HPDE6-E6E7 (cell line): ENCODE measurements at regions not wholly inside any gene's neighbourhood (a gene's known extent, or its start where the extent isn't known, plus 50 kb on each side); places are given as distances from the start of the nearest gene placed in this dataset.

Source experiments
- DNase-seq: peaks from one replicate; pipeline ENCODE4 v3.0.0; 2011; ENCODE audit warnings: missing footprints; ENCODE audit errors: extremely low spot score

DNA sequence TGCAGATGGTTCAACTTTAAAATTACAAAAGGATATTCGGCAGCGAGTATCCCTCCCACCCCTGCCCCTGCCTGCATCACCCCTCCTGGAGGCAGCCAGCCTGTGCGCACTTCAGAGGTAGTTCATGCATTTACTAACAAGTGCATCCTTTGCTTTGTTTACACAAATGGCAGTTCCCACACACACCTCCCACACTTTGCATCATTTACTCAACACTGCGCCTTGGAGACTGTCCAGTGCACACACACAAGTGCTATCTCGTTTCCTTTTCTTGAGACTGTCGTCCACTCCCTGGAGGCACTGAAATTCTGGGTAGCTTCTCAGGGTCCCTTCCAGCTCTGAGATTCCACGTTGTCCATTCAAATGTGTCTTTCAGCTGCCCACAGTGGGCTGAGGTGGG lies 53.1 kb upstream of the VSX1 start:
- no peak for DNase-seq

DNA sequence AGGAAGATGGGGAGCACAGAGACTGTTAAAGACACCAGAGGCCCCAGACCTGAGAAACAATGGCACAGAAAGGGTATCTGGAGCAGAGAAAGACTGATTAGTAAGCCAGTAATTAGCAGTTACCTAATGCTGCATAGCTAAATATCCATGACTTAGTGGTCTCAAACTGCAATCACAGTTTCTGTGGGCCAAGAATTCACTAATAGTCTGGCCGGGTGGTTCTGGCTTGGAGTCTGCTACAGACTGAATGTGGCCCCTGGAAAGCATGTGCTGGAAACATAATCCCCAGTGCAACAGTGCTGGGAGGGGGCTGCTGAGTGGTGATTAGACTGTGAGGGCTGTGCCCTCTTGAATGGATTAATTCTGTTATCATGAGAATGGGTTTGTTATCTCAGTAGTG lies 54.1 kb upstream of the VSX1 start:
- DNase-seq: no peak

DNA sequence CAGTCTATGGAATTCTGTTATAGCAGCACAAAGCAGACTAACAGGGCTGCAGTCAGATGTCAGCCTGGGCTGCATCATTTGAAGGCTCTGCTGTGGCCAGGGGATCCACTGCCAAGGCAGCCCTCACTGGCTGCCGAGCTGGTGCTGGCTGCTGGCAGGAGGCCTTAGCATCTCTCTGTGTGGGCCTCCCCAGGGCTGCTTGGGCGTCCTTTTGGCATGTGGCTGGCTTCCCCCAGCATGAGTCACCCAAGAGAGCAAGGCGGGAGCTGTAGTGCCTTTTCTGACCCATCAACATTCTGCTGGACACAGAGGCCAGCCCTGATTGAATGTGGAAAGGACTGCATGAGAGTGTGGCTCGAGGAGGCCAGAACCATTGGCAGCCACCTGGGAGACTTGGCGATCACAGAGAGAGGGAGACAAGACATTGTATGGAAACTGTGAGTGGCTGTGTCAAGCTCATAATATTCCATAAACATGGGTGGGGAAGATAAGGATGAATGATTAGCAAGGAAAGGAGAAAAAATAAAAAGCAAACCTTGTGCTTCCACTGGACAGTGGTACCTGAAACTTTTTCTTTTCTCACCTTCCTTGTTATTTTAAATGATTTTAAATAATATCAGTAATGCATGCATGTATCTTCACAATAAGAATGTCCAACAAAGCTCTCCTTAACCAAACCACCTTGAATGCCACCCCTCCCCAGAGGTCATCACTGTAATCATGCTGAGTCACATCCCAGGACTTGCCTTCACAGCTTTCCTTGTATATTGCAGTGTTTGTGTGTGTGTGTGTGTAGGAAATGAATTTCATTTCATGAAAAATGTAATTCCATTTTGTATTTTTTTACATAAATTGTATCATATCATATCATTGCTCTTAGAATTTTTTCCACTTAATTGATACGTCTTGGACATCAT lies 55.0 kb upstream of the VSX1 start:
- DNase-seq: peak; percentile 78

DNA sequence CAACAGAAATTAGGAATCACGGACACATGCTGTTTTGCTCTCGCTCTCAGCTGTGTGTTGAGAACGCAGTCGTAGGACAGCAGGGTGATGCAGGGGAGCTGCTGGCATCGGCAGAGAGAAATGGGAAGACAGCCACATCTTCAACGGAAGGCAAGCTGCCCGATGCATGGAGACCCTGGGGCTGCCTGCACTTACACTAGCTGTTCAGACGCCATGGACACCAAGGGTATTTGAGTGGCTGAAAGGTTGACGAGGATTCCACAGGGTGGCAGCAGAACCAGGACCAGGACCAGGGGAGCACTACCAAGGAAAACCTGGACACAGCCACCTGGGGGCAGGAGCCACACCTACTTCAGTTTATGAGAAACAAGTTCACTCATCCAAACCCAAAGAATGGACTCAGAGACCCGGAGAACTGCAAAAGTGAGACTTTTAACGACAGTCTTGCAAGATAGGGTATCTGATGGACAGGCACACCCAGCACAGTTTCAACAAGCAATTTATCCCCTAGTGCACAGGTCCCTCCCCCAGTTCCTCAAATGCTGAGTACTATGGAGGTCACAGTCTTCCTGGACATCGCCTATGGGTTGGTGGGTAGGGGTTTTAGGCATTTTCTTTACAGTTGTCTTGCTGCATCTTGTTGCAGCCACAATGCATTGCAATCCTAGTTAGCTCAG lies 56.3 kb upstream of the ENTPD6 start:
- no peak for DNase-seq

DNA sequence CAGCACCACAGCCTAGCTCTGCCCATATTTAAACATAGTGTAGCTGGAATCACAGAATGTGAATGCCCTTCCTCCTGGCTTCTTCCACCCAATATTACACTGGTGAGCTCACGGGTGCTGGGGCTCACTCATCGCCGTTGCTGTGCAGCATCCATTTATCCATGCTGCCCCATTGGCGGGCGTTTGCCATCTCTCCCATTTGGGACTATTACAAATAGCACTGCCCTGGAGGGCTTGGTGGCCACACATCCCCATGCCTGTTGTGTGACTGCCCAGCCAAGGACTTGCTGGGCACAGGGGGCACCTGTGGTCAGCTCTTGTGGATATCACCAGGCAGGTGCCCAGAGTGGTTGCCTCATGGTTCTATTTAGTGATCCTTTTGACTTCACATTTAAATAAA lies 54.5 kb upstream of the ENTPD6 start:
- no peak for DNase-seq

DNA sequence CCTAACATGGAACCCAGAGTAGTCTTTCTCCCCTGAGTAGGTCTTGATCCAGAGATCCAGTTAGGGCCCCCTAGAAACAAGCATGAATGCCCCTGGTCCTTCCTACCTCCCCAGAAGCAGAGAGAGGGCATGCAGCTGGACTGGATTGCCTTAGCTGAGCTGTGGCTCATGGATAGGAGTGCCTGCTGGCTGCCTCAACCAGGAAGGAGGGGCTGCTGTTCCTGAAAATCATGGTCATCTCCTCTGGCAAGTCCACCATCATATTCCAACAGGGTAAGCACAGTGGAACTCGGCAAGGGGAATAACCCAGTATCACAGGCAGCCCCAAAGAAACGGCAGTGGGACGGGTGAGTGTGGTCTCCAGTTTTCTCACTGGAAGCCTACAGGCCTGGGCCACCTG lies 53.1 kb upstream of the ENTPD6 start:
- DNase-seq: no peak

DNA sequence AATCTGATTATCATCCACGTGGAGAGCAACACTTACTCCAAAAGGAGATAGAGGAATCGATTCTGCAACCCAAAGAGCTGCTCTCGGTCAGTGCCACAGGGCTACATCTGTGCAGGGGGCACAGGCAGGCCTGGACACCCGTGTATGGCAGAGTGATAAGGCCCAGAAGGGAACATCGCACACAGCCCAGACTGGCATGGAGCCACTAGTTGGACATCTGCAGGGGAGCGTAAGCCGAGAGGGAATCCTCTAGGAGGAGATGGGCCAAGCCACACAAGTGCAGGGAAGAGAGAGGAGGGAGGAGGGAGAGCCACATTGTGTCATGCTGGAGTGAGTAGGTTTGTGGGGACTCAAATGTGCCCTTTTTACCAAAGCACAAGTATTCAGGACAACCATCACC lies 50.4 kb upstream of the ENTPD6 start:
- no peak for DNase-seq
